GM21619 (cell line): ENCODE measurements at regions not wholly inside any gene's neighbourhood (a gene's known extent, or its start where the extent isn't known, plus 50 kb on each side); places are given as distances from the start of the nearest gene placed in this dataset.

Experiments used
- ATAC-seq: cut with Tn5 transposase; IDR thresholded peaks from one replicate; pipeline ENCODE4 v1.9.1; 2021; ENCODE audit not compliant: unreplicated experiment

DNA sequence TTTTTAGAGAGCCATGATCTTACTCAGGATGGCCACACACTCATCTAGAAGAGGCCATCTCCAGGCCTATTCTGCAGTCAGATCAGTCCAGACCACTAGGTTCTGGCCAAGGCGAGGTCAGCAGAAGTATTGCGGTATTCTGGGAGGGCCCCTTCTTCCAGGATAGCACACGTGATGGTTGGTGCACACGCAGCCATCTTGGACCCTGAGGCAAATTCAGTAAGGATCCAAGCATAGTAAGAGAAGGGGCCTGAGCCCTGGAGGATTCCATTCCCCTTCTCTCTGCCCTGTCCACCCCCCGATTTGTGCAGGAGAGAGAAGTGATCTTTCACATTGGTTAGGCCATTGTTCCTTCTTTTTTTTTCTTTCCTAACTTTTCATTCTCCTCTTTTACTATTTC is 957.9 kb downstream of the BRD1 start:
- no peak for ATAC-seq

DNA sequence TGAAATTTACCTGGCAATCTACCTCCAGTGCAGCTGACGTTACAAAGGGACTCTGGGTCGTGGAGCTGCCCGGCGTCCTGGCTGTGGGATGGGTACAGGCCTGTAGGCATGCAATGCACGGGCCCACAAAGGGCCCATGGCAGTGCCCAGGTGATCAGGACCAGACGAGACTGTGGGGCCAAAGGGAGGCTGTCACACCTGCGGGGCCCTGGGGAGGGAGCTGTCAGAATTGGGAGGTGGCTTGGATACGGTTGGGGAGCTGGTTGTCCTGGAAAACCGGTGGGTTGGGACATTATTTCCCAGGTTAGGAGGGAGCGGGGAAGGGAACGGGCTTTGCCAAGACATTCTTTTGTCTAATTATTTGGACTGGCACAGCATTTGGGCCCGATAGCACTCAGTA is 958.5 kb downstream of the BRD1 start:
- no peak for ATAC-seq

DNA sequence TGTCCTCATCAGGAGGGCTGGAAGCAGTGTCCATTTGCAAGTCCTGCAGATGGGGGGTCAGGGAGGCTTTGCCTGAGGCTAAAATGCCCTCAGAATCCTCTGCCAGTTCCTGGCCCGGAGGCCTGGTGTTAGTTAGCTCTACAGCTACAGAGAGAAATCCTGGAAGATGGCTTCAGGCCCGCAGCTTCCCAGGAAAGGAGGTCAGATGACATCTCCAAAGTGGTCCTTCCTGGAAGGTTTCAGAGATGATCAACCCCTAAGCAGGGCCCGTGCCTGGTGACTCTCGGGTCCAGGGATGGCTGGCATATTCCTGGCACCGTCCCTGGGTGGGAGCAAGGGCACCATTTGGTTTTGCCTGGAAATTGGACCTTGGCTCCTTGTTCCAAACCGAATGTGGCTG is 959.1 kb downstream of the BRD1 start:
- no peak for ATAC-seq

DNA sequence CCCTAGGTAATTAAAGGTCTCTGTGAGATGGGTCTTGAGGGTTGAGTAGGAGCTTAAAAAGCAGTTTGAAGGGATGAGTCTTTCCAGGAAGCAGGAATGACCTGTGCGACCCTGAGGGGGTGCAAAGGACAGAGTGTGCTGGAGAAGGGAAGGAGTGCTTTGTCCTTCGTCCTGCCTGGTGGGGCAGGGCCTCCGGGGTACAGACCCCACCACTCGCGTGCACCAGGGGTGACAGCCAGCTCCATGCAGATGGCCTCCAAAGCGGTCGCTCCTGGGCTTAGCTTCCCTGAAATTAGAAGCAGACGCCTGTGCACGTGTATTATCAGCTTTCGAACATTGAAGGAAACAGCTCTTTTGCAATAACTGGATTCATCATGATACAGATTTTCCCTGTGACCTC is 959.8 kb downstream of the BRD1 start:
- ATAC-seq = no peak

DNA sequence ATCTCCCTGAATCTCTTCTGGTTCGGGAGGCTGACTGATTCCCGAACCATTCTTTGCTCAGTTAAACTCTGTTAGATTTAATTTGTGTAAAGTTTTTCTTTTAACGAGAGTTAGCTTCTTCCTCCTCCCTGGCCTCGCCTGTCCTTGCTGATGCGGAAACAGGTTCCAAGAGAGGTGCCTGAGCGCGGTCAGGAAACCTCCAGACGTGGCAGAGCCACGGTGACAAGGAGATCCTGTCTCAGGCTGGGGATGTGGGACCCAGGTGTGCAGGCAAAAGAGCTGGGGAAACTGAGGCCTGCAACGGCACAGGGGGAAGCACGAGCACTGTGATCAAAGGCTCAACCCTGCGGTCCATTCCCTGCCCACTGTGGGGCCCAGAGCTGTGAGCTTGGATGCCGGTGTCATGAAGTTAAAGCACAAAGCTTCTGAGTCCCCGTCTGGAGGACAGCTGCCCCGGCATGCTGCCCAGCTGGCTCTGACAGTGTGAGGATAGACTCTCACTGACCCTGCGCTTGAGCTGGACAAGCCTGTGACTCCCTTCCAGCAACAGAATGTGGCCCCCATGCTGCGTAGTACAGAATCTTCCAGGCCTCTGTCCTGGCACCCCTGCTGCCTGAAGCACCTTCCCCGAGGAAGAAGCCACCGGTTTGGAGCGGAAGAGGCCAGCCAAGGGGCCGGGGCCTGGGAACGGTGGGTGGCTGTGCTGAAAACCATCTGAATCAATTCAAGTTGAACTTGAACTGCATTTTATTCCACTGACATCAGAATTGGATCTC is 960.6 kb downstream of the BRD1 start:
- ATAC-seq = no peak

DNA sequence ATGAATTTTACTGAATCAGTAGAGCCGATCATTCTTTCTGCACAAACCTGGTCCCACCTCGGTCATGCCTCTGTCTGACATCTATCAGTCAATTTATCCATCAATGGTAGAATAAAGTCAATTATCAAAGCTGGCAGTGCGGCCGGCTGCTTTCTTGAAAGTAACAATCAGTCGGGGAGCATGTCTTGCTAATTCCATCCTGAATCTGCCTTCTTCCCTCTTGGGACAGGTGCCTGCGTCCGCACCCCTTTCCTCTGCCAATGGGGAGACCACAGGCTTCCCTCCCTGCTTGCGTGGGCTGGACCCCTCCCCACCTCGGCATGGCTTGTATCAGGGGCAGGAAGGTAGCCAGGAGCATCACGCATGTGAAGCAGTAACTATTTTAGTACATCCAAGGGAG is 962.9 kb downstream of the BRD1 start:
- no peak for ATAC-seq

DNA sequence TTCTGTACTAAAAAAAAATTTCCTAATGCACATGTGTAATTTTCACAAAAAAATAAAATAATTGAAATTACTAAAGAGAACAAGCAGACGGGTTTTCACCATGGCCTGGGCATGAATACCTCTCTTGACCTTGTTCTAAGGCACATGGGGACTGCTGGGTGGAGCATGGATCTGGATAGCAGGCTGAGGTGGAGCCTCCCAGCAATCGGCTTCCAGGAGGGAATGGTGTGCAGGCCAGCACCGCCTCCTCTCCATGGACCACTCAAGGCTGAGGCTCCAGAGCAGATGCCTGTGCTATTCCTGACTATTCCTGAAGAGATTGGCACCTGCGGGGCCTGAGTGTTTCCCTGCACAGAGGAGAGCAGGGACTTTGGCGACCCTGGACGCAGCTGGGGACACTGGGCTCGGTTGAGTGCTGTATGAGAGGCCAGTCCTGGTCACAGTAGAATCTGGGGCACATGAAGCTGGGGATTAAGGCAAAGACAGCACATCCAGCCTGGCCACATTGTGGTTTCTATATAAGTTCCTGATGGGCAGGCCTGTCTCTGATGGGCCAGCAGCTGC is 963.6 kb downstream of the BRD1 start:
- no peak for ATAC-seq

DNA sequence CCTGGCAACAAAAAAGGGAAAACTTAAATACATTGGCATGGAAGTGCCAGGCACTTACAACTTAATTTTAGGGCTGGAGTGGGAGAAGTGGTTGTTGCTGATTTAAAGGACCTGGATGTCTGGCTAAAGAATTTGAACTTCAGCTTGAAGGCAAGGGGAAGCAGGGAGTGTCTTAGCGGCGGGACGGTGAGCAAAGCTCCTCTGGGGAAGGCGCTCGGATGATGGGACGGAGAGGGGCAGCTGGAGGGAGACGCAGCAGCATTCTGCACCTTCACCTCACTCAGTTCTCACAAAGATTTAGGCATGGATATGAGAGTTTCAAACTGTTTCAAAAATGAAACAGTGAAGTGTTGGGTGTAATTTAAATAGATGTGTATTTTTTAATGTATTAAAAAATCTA is 967.1 kb downstream of the BRD1 start:
- ATAC-seq = no peak

DNA sequence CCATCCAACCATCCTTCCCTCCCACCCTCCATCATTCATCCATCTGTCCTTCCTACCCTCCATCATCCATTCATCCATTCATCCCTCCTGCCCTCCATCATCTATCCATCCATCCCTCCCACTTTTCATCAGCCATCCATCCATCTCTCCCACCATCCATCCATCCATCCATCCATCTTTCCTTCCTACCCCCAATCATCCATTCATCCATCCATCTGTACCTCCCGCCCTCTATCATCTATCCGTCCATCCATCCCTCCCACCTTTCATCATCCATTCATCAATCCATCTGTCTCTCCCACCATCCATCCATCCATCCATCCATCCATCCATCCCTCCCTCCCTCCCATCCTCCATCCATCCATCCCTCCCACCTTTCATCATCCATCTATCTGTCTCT is 968.8 kb downstream of the BRD1 start:
- ATAC-seq = no peak

DNA sequence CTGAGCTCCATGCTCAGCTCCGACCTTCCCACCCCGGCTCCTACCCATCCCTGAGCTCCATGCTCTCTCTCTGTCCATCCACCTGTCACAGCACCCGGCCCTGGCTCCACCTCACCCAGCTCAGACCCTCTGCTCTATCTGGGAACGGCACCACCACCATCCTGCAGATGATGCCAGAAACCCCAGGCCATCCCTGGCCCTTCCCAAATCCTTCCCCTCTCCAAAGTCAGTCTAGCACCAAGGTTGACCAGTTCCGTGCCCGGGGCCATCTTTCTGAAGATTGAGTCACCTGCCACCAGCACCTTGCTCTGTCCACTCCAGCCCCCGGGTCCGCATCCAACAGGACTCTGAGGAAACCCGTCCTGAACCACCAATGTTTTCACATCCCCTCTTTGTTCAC is 969.6 kb downstream of the BRD1 start:
- no peak for ATAC-seq

DNA sequence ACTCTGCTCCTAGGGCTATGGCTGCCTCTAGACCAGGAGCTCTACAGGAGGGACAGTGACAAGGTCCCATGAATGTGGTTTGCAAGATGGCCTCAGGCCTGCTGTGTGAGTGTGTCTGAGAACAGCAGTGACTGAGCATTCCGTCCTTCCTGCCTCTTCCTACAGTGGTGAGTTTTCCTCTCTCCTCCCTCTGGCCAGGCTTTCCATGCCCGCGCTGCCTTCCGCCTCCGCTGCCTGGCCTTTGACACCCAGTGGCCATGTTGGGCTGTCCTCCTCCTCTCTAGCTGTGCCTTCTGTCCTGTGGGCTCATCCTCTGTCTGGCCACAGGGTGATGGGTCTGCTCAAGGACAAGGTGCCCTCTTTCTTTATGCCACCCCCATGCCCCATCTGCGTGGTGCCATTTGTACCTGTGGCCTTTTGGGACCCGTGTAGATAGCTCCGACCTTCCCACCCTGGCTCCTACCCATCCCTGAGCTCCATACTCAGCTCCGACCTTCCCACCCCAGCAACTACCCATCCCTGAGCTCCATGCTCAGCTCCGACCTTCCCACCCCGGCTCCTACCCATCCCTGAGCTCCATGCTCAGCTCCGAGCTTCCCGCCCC is 970.4 kb downstream of the BRD1 start:
- no peak for ATAC-seq

DNA sequence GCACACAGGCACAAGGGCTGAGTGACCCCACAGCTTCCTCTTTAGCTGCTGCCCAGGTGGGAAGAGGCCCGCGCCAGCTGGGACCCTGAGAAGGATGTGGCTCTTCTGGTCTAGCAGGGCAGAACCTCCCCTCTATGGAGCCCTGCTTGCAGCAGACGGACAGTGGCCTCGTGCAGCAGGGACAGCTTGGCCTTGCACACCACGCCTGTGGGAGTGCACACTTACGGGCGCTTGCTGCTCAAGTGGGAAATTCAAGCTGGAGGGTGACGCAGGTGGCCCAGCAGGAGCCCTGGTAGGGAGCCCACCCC is 971.4 kb downstream of the BRD1 start:
- no peak for ATAC-seq

DNA sequence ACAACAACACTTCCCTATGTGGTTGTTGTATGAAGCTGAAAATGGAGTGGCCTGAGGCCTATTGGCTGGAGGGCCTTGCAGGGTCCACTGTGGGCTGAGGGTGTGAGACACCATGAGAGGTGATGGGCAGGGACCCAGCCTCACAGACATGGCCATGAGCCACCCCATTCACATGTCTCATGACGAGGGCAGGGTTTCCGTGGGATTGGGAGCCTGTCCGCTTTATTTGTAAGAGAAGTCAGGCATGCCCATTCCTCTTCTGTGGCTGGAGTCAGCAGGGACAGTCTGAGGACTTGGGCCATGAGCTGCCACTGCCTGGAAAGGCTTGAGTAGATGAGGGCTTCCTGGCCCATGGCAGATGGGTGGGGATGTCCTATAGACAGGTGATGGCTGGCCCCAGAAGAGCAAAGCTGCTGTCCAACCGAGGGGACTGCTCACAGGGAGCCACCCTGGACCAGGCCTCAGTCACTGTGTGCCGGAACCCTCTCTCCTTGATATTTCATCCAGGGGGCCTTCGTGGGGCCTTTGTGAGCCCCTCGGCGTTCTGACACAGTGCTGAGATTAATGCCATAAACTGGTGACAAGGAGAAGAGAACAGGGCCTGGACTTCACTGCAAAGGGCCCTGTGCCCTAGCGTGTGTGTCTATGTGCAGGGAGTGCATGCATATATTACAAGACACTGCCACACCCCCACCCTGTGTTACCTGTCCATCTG is 971.9 kb downstream of the BRD1 start:
- ATAC-seq = no peak

DNA sequence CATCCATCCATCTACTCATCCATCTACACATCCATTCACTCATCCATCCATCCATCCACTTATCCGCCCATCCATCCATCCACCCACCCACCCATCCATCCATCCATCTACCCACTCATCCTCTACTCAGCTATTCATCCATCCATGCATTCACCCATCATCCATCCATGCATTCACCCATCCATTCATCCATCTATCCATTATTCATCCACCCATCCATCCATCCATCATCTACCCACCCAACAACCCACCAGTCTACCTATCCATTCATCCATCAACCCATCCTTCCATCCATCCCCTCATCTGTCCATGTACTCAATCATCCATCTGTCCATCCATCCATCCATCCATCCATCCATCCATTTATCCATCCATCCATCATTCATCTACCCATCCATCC is 972.7 kb downstream of the BRD1 start:
- ATAC-seq = no peak

DNA sequence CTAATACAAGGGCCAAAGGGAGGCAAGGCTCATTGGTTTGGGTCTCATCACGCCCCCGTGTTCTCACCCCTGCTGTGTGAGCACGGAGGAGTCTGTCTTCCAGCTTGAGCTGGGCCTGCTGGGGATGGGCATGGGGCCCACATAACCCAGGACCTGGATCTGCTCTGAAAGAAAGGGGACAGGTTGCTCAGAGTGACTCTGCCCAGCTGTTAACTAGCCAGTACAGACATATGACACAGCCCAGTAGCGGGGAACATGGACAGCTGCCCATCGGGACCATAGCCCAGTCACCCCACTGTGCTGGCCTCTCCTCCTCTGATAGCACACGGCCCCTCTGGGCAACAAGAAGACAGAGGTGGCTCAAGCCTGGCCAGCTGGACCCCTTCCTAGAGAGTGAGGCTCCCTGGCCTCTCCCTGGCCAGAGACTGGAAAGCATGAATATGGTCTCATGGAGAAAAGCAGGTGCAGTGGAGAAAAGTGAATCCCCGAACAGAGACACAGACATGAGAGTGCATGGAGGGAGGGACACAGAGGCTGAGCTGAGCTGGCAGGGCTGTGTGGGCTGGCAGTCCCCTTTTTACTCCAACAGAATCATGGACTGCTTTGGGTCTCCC is 973.9 kb downstream of the BRD1 start:
- no peak for ATAC-seq

DNA sequence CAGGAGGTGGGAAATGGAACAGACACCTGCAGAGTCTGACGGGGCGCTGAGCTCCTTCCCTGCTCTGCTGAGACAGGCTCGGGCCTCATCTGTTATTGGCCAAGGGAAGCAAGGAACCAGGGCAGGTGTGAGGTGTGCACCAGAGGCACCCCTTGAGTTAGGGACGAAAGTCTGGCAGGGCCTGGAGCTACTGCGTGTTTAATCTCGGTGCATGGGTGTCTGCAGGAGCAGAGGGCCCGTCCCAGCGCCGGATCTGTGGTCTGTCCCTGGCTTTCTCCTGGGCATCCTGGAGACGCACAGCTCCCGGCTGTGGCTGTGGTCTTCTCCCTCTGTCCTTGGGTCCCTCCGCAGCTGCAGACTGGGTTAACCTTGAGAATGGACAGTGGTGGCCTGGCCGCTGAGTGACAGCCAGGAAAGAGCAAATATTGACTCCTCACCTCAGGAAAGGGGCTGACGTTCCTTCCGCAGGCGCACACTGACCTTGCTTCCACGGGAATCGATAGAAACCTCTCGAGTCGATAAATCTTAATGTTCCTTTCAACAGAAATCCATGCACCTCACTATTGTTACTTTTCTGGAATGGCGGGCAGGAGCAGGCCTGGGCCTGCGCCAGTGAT is 975.6 kb downstream of the BRD1 start:
- no peak for ATAC-seq

DNA sequence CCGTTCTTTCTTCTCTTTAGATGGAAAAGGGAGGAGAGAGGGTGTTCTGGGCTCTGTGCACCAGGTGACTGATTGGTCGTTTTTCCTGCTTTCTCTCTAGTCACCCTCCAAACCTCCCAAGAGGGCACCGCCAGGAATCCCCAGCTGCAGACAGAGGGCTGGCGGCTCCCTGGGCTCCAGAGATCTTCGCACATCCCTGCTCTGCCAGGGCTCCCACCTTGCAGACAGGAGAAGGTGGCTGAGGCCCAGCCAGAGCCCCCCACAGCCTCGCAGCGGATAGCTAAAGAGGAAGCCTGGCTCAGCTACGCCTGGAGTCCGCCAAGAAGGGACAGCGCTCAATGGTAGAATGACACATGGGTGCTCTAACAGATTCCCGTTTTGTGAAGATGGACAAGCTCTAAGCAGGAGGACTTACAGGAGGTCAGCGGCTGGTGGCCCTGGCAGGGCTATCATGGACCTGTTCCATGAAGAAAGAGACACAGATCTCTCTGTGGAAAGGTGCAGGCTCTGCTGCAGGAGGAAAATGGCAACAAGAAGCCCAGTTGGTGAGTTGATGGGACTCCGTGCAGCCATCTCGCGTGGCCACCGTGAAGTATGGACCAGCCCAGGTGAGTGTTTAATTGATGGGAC is 976.9 kb downstream of the BRD1 start:
- no peak for ATAC-seq

DNA sequence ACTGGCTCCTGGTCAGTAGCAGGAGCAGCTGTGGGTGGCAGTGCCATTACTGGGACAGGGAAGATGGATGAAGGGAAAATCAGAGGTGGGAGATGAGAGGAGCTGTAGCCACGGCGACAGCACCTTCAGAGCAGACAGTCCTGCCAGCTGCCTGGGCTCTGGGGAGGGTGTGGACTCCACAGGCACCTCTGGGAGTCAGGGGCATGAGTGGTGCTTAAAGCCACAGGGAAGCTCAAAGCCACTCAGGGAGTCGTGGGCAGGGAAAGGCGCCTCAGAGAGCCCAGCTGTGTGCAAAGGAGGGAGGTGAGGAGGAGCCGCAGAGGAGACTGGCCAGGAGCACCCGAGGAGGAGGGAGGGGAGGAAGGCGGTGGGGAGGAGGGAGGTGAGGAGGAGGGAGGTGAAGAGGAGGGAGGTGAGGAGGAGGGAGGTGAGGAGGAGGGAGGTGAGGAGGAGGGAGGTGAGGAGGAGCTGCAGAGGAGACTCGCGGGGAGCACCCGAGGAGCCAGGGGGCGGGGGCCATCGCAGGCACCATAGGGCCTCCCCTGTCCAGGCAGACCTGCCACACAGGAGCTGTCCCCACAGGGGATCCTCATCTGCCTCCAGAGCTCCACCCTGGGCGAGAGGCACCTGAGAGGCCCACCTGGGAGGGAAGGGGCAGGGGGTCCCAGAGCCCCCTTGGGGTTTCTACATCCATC is 977.6 kb downstream of the BRD1 start:
- no peak for ATAC-seq

DNA sequence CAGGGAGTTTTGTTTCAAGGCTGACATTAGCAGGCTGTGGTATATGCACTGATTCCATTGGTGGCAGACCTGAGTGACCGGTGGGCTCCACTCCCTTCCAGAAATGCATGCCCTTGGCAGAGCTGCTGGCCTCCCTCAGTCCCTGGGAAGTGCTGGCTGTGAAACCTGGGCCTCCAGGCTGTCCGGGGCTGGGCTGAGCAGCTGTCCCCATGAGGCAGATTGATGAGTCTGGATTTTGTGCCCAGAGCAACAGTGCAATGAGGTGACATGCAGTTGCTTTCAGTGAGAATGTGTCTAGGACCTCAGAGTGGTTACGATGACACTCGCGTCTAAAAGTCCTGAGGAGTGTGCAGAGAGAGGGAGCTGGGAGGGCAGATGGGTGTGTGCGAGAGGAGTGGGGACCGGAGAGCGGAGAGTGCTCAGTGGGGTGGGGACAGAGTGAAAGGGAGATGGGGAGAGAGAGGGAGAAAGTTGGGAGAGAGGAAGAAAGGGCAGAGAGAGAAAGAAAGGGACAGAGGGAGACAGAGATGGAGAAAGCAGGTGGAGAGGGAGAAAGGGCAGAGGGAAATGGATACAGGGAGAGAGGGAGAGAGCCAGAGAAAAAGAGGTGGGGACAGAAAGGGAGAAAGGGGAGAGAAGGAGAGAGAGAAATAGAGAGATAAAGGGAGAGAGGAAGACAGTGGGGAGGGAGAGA is 978.3 kb downstream of the BRD1 start:
- no peak for ATAC-seq

DNA sequence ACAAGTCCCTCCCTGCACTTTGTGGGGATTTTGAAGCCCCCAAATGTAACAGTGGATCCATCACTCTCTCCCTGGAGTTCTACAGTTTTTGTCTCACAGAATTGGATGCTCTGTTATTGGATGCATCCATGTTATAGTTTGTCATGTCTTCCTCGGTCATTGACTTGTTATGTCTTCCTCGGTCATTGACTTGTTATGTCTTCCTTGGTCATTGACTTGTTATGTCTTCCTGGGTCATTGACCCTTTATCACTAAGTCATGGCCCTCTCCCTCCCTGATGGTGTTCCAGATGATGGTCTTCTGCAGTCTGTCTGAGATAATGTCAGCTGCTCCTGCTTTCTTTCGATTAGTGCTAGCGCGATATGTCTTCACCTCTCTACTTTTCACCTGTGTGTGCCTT is 981.5 kb downstream of the BRD1 start:
- ATAC-seq = no peak
